Parathyroid adenoma (tissue), 2 donors: ENCODE measurements at regions not wholly inside any gene's neighbourhood (a gene's known extent, or its start where the extent isn't known, plus 50 kb on each side); places are given as distances from the start of the nearest gene placed in this dataset.

Experiments
- H2AFZ ChIP-seq: fragments of 300-600 bp; sonication (generic); one replicate; pipeline ENCODE4 v1.7.0; 2017; ENCODE audit warnings: antibody characterized with exemption, mild to moderate bottlenecking
- H3K27ac ChIP-seq: fragments of 300-600 bp; sonication (generic); one replicate; pipeline ENCODE4 v1.7.0; 2017
- H3K27me3 ChIP-seq: fragments of 300-600 bp; sonication (generic); one replicate; pipeline ENCODE4 v1.7.0; 2017; ENCODE audit warnings: low read length; ENCODE audit not compliant: control insufficient read depth, insufficient read depth
- H3K36me3 ChIP-seq: fragments of 300-600 bp; sonication (generic); one replicate; pipeline ENCODE4 v1.7.0; 2017; ENCODE audit warnings: low read length; ENCODE audit not compliant: control insufficient read depth, insufficient read depth
- H3K4me1 ChIP-seq: fragments of 300-600 bp; sonication (generic); one replicate; pipeline ENCODE4 v1.7.0; 2017; ENCODE audit warnings: control low read depth
- H3K4me2 ChIP-seq: fragments of 300-600 bp; sonication (generic); one replicate; pipeline ENCODE4 v1.7.0; 2017; ENCODE audit warnings: low read length
- H3K4me3 ChIP-seq: fragments of 300-600 bp; sonication (generic); one replicate; pipeline ENCODE4 v1.7.0; 2017; ENCODE audit warnings: low read depth, low read length
- H3K79me2 ChIP-seq: fragments of 300-600 bp; sonication (generic); one replicate; pipeline ENCODE4 v1.7.0; 2017; ENCODE audit warnings: control low read depth
- H3K9ac ChIP-seq: fragments of 300-600 bp; sonication (generic); one replicate; pipeline ENCODE4 v1.7.0; 2017; ENCODE audit warnings: mild to moderate bottlenecking
- H3K9me3 ChIP-seq: fragments of 300-600 bp; sonication (generic); one replicate; pipeline ENCODE4 v1.7.0; 2017; ENCODE audit warnings: low read length; ENCODE audit not compliant: control insufficient read depth
- CTCF ChIP-seq: fragments of 300-600 bp; sonication (generic); IDR thresholded peaks from one replicate; pipeline ENCODE4 v1.7.0; 2017; ENCODE audit warnings: antibody characterized with exemption, mild to moderate bottlenecking
- donor health status: primary hyperparathyroidism.

GRCh38 chr10:90975096-90975495 is 54.2 kb upstream of the ANKRD1 start:
- no peak overlapping the region for H2AFZ ChIP-seq
- H3K4me3 ChIP-seq, result no peak overlapping the region
- no peak for TF ChIP-seq CTCF
- no peak overlapping the region for H3K4me2 ChIP-seq
- H3K4me1 ChIP-seq, result no peaks in the 10 kb centered on the region
- H3K27me3 ChIP-seq, result no peaks in the 10 kb centered on the region
- H3K9me3 ChIP-seq, result no peaks in the 10 kb centered on the region
- no peaks in the 10 kb centered on the region for H3K79me2 ChIP-seq
- H3K9ac ChIP-seq, result no peak overlapping the region
- H3K36me3 ChIP-seq, result no peaks in the 10 kb centered on the region
- no peak overlapping the region for H3K27ac ChIP-seq

GRCh38 chr10:90977162-90977854 is 56.4 kb upstream of the ANKRD1 start:
- TF ChIP-seq CTCF, result no peak
- no peaks in the 10 kb centered on the region for H3K4me1 ChIP-seq
- no peaks in the 10 kb centered on the region for H3K9me3 ChIP-seq
- H3K27me3 ChIP-seq, result no peaks in the 10 kb centered on the region
- no peaks in the 10 kb centered on the region for H3K79me2 ChIP-seq
- no peaks in the 10 kb centered on the region for H3K36me3 ChIP-seq
- no peak overlapping the region for H3K4me2 ChIP-seq
- no peak overlapping the region for H3K9ac ChIP-seq
- H3K27ac ChIP-seq, result no peak overlapping the region
- H3K4me3 ChIP-seq, result no peak overlapping the region
- H2AFZ ChIP-seq, result no peak overlapping the region

- no peak overlapping the region for H2AFZ ChIP-seq
- no peaks in the 10 kb centered on the region for H3K4me1 ChIP-seq
- H3K9me3 ChIP-seq, result no peaks in the 10 kb centered on the region
- H3K4me2 ChIP-seq, result no peak overlapping the region
- no peaks in the 10 kb centered on the region for H3K79me2 ChIP-seq
- no peak overlapping the region for H3K9ac ChIP-seq
- H3K36me3 ChIP-seq, result no peaks in the 10 kb centered on the region
- TF ChIP-seq CTCF, result no peak
- H3K27ac ChIP-seq, result no peak overlapping the region
- H3K27me3 ChIP-seq, result no peaks in the 10 kb centered on the region
- H3K4me3 ChIP-seq, result no peak overlapping the region
These were observed 57.1 kb upstream of the ANKRD1 start for GRCh38 chr10:90977855-90978486.

- Histone ChIP-seq H3K27ac (no peak overlapping the region), H3K36me3 (no peaks in the 10 kb centered on the region), H3K27me3 (no peaks in the 10 kb centered on the region), H3K9ac (no peak overlapping the region), H3K79me2 (no peaks in the 10 kb centered on the region), H3K4me3 (no peak overlapping the region), H3K4me2 (no peak overlapping the region), H3K9me3 (no peaks in the 10 kb centered on the region), H3K4me1 (no peaks in the 10 kb centered on the region), H2AFZ (no peak overlapping the region)
- TF ChIP-seq CTCF, result no peak
These were observed 61.6 kb upstream of the ANKRD1 start for GRCh38 chr10:90982406-90983008.
